ENCODE measurements at regions not wholly inside any gene's neighbourhood (a gene's known extent, or its start where the extent isn't known, plus 50 kb on each side); places are given as distances from the start of the nearest gene placed in this dataset.
A peak's percentile ranks its signal among the peaks of the same experiment; 100 is the strongest.

DNA sequence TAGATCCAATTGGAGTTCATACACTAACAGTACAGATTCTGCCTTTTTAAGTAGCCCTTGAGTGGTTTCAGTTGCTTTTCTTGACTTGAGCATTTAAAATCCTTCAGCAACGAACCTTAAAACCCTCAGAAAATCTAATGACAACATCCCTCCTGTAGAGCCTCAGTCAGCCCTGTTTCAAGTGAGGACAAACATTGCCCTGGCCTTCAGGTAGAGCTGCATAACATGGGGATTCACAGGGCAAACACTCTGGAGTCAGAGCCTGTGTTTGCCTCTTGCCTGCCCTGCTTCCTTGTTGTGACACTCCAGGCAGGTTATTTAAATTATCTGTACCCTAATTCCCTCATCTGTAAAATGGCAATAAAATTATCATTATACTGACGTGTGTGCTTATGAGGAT lies 96.1 kb upstream of the KCNA3 start:
- no peak overlapping the region for H3K4me3 ChIP-seq
- no peak for DNase-seq
- intact Hi-C loops (cut with DNase I; ENCODE audit: low total_unique reads): no loop called here
- H3K36me3 ChIP-seq (ENCODE audit: low read depth, missing control alignments): no peaks in the 10 kb centered on the region
- no peaks in the 10 kb centered on the region for H3K9me3 ChIP-seq
- no peaks in the 10 kb centered on the region for H3K4me1 ChIP-seq
- 66 to 68% methylated on average over 2 of the region's 2 CpGs for WGBS, 2 donors
- no peak overlapping the region for H3K27ac ChIP-seq
- no peak for TF ChIP-seq POLR2A (IDR thresholded peaks at IDR 0.05)
- TF ChIP-seq, protein P1, sequence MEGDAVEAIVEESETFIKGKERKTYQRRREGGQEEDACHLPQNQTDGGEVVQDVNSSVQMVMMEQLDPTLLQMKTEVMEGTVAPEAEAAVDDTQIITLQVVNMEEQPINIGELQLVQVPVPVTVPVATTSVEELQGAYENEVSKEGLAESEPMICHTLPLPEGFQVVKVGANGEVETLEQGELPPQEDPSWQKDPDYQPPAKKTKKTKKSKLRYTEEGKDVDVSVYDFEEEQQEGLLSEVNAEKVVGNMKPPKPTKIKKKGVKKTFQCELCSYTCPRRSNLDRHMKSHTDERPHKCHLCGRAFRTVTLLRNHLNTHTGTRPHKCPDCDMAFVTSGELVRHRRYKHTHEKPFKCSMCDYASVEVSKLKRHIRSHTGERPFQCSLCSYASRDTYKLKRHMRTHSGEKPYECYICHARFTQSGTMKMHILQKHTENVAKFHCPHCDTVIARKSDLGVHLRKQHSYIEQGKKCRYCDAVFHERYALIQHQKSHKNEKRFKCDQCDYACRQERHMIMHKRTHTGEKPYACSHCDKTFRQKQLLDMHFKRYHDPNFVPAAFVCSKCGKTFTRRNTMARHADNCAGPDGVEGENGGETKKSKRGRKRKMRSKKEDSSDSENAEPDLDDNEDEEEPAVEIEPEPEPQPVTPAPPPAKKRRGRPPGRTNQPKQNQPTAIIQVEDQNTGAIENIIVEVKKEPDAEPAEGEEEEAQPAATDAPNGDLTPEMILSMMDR (IDR thresholded peaks at IDR 0.05): no peak
- H3K27me3 ChIP-seq: no peaks in the 10 kb centered on the region

DNA sequence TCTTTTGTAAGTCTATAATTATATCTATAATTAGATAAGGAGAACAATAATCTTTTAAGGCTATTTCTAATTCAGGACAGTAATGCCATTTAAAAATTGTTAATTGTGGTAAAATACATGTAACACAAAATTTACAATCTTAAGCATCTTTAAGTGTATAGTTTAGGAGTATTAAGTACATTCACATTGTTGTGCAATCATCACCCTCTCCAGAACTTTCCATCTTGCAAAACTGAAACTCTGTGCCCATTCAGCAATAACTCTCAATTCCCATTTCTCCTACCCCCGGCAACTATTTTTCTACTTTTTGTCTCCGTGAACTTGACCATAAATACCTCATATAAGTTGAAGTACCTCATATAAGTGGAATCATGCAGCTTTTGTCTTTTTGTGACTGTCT lies 93.9 kb upstream of the KCNA3 start:
- Histone ChIP-seq H3K36me3 (ENCODE audit: low read depth, missing control alignments) (no peaks in the 10 kb centered on the region), H3K27ac (no peak overlapping the region), H3K9me3 (no peaks in the 10 kb centered on the region), H3K4me3 (no peak overlapping the region), H3K27me3 (no peaks in the 10 kb centered on the region), H3K4me1 (no peaks in the 10 kb centered on the region)
- intact Hi-C loops (cut with DNase I; ENCODE audit: low total_unique reads): loop anchor here (5.0 kb wide), 1 partner anchor 136 kb away; no protein-coding TSS in a partner anchor
- TF ChIP-seq, protein P1 (IDR thresholded peaks at IDR 0.05): no peak
- TF ChIP-seq POLR2A (IDR thresholded peaks at IDR 0.05): no peak
- DNase-seq: no peak
- 49 to 50% methylated on average over 2 of the region's 2 CpGs for WGBS, 2 donors

DNA sequence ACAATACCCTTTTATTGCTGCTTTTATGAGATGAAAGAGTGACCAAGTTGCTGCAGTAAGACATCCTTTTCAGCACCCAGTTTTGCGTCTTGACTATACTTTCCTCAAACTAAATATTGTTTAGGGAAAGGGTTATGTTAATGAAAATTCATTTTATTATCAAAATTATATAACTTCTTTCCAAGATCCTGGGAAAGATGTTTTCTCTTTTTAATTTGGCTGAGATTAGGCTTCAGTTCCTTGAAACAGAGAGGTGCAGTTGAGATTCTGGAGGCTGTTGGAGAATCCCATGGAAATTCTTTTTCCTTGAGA lies 91.6 kb upstream of the KCNA3 start:
- Histone ChIP-seq H3K36me3 (ENCODE audit: low read depth, missing control alignments) (no peaks in the 10 kb centered on the region), H3K27me3 (no peaks in the 10 kb centered on the region), H3K4me1 (no peaks in the 10 kb centered on the region), H3K9me3 (no peaks in the 10 kb centered on the region), H3K27ac (no peak overlapping the region), H3K4me3 (no peak overlapping the region)
- no peak for TF ChIP-seq POLR2A (IDR thresholded peaks at IDR 0.05)
- TF ChIP-seq, protein P1 (IDR thresholded peaks at IDR 0.05): no peak
- no peak for DNase-seq
- intact Hi-C loops (cut with DNase I; ENCODE audit: low total_unique reads): loop anchor here (5.0 kb wide), 1 partner anchor 134 kb away; no protein-coding TSS in a partner anchor
- WGBS, 2 donors: 24 to 32% methylated on average over 1 of the region's 1 CpG

DNA sequence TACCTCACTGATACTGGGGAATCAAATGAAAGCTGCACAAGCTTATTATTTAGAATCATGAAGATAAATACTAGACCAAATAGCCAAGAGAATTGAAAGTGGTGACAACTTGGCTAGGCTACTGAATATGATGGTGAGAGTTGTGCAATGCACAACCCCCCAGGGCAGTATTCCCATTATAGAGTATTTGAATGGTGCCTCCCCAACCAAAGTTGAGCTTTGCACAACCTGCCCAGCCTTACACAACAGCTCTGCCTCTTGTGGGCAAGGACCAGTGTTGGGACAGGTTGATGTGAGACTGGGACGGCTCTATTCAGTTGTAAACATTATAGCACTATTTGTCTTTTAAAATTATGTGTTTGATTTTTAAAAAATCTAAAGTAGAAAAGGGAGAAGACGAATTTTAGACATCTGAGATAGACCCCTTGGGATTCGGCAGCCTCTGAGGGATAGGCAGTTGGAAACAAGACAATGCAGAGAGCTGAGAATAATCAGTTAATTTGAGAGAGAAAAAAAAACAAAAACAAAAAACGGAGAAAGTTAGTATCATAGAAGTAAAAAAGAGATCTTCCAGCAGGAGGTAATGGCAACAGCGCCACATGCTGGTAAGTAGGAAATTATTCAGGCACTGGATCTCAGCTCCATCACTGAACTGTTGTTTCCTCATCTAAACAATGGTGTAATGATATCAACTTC lies 91.0 kb upstream of the KCNA3 start:
- intact Hi-C loops (cut with DNase I; ENCODE audit: low total_unique reads): loop anchor here (5.0 kb wide), 1 partner anchor 133 kb away; no protein-coding TSS in a partner anchor
- no peaks in the 10 kb centered on the region for H3K27me3 ChIP-seq
- no peaks in the 10 kb centered on the region for H3K36me3 ChIP-seq (ENCODE audit: low read depth, missing control alignments)
- peak; percentile 57 for DNase-seq
- 26 to 29% methylated on average over 5 of the region's 5 CpGs for WGBS, 2 donors
- no peak overlapping the region for H3K27ac ChIP-seq
- no peak overlapping the region for H3K4me3 ChIP-seq
- TF ChIP-seq, protein P1 (IDR thresholded peaks at IDR 0.05): peak; percentile 77 to 86 (median 81)
- no peak for TF ChIP-seq POLR2A (IDR thresholded peaks at IDR 0.05)
- H3K4me1 ChIP-seq: no peaks in the 10 kb centered on the region
- H3K9me3 ChIP-seq: no peaks in the 10 kb centered on the region

DNA sequence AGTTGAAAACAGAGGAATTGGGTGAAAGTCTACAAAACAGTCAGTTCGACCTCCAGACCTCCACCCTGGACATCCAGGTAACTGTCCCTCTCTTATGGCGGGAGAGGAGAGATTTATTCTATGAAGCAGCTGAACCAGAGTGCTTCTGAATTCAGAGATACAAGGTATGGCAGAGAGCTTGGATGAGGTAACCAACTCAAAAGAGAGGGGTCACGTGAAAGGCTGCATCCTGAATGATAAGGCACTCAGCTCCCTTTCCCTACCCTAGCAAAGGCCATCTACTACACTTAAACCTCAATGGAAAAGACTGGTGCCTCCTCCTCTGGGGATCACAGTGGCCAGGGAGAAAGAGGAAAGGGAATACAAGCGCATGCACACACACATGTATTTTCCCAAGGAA lies 88.4 kb upstream of the KCNA3 start:
- Histone ChIP-seq H3K9me3 (no peaks in the 10 kb centered on the region), H3K4me3 (no peak overlapping the region), H3K27ac (no peak overlapping the region), H3K4me1 (no peaks in the 10 kb centered on the region), H3K27me3 (no peaks in the 10 kb centered on the region), H3K36me3 (ENCODE audit: low read depth, missing control alignments) (no peaks in the 10 kb centered on the region)
- TF ChIP-seq POLR2A (IDR thresholded peaks at IDR 0.05): no peak
- TF ChIP-seq, protein P1 (IDR thresholded peaks at IDR 0.05): no peak
- DNase-seq: no peak
- 78 to 84% methylated on average over 4 of the region's 4 CpGs for WGBS, 2 donors
- intact Hi-C loops (cut with DNase I; ENCODE audit: low total_unique reads): no loop called here
